ENCODE measurements at regions not wholly inside any gene's neighbourhood (a gene's known extent, or its start where the extent isn't known, plus 50 kb on each side); places are given as distances from the start of the nearest gene placed in this dataset.

- DNase-seq = no peak
These were observed 76.1 kb upstream of the TMEM33 start for GRCh38 chr4:41859087-41859486.

DNA sequence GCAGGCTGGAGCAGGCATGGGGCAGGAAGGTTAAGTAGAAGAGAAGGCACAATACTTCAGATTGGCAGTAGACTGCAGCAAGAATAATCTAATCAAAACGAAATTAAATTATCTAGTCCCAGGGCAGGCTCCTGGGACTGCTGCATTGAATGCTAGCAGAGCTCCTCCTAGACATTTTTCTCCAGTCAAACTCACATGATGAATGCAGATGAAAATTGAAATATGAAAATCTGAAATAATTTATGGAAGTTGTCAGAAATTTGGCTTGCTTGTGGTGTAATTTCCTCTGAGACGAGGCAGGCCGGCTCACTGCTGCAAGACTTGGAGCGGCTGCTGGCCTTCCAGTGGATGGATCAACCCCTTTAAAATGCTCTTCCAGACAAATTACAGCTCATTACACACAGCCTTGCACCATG is 78.0 kb upstream of the TMEM33 start:
- no peak for DNase-seq

GRCh38 chr4:41856797-41857196 is 78.4 kb upstream of the TMEM33 start:
- DNase-seq = no peak

DNA sequence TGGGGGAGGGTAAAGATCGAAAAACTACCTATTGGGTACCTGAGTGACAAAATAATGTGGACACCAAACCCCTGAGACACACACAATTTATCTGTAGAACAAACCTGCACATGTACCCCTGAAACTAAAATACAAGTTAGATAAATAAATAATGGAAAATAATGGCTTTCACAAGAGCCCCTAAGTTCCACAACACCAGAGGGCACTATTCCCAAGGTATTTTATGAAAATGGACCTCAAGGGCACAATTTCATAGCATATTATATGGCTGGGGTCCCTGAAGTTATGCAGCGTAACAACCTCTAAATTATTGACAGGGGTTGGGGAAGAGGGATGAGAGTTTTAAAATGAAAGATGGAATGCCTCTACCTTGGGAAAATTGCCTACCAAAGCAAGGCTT is 81.3 kb upstream of the TMEM33 start:
- no peak for DNase-seq

DNA sequence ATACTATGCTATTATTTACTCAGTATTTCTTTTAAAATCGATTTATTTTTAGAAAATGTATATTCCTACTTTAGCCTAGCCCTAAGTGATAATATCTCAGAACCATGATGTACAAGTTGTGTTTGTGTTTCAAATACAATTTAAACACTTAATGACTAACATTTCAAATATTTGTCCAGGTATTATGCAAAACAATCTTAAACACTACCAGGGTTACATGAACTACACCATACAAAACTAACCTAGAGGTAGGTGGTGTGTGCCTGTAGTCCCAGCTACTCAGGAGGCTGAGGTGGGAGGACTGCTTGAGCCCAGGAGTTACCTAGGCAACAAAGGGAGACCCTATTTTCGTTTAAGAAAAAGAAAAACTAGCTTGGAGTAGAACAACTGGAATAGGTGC is 83.0 kb upstream of the TMEM33 start:
- no peak for DNase-seq

DNA sequence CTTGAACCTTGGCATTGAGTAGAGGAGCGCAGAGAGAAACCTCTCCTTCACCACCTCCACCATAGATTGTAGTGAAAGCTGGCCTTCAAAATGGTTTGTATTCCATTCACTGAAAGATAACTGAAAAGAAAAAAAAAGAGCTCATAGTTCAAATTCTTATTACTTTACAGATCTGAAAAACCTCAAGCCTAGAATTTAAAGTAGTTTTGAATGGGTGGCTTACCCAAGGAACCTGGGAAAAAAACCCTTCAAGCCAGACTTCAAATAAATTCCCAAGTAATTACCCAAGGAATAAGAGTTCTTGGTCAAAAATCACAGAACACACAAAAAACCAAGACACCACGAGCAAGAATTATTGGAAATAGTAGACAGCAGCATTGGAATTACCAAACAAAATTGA is 83.6 kb upstream of the TMEM33 start:
- DNase-seq = no peak

DNA sequence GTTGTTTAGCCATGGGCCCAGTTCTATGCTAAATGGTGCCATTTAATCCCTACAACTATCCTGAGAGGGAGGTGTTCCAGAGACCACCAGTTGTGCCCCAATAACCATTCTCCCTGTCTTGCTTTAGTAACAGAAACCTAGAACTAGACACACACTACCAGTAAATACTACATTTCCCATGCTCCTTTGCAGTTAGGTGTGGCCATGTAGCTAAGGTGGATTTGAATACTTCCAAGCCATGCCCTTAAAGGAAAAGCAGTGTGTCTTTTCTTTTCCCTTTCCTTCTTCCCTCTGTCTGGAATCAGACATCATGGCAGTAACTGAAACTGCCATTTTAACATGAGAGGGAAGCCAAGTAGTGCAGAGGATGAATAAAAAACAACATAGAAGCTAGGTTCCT is 90.9 kb upstream of the TMEM33 start:
- DNase-seq = no peak

- DNase-seq = peak in 1 of 5 experiments; percentile 82
These were observed 91.7 kb upstream of the PHOX2B start for GRCh38 chr4:41839916-41840854.

GRCh38 chr4:41838590-41838989 is 90.1 kb upstream of the PHOX2B start:
- DNase-seq = no peak

- no peak for DNase-seq
These were observed 86.9 kb upstream of the PHOX2B start for GRCh38 chr4:41835321-41835995.

DNA sequence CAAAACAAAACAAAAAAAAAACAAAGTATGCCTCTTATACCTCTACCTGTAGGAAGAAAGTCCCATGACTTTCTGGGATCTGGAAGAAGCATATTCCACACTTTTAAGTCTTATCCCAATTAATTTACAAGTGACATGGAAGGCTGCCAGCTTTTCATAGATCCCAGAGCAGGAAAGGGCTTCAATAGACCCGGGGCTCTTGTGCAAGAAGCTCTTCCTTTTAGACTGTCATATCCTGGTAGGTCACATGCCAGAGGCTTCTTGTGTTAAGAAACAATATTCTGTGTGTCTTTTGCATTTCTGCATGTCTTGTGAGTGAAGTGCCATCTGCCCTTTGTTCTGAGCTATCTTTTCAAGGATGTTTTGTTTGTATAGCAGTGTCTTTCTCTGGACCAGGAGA is 84.4 kb upstream of the PHOX2B start:
- DNase-seq = no peak

GRCh38 chr4:41822325-41822724 is 73.8 kb upstream of the PHOX2B start:
- no peak for DNase-seq

DNA sequence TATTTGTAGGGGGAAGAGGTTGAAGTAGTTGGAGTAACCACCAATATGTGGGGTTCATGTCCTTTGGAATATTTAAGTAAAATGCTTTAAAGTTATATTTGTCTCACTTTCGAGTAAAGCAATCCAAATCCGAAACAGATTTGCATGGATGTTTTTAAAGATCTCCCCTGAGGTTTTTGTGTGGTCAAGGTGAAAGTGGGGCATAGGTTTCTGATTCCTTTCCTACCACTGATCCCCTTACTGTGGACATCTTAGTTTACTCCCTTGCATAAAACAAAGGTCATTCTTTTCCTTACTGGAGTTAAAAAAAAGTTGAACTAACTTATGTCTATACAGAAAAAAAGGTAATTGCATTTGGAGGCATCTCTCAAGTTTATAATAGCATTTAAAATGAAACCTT is 71.9 kb upstream of the PHOX2B start:
- no peak for DNase-seq

GRCh38 chr4:41819621-41820020 is 71.1 kb upstream of the PHOX2B start:
- no peak for DNase-seq

DNA sequence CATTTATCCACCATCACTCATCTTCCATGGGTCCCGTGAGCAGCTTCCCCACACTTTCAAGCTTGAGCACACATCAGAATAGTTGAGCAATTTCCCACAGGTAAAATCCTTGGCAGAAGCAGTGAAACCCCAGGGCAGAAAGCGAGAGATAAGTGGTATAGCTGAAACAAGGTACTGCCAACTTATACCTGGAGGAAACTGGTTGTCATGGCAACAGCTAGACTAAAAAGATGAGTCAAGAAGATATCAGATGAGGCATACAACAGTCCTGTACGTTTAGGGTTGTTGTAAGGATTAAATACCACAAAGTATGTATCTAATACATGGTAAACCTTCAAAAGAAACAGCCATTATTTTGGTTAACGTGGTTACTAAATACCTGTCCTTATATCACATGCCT is 66.9 kb upstream of the PHOX2B start:
- DNase-seq = peak in 1 of 5 experiments; percentile 23

DNA sequence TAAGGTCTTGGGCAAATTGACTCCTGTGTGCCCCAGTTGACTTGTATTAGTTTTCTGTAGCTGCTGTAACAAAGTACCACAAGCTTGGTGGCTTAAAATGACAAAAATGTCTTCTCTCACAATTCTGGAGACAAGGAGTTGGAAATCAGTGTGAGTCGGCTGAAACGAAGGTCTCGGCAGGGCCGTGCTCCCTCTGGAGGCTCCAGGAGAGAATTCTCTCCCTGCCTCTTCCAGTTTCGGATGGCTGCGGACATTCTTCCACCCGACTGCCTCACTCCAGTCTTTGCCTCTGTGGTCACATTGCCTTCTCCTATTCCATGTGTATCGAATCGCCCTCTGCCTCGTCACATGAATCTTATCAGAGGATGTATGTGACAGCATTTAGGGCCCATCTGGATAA is 66.0 kb upstream of the PHOX2B start:
- DNase-seq = no peak

DNA sequence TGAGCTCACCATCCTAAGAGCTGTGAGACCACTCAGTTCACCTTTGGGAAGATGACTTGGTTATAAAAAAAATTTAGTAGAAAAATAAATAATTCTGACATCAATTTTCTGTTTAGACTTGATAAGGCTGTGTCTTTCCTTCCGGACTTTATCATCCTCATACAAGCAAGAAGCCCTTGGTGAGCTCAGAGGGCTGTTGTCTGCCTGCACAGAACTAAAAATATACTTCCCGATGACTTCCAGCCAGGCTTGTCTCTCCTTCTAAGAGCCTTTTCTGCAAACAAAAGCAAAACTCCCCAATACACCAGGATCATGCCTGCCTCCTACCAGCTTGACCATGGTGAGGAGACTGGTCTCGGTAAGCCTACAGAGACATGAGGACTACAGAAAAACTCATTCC is 58.3 kb upstream of the PHOX2B start:
- no peak for DNase-seq

DNA sequence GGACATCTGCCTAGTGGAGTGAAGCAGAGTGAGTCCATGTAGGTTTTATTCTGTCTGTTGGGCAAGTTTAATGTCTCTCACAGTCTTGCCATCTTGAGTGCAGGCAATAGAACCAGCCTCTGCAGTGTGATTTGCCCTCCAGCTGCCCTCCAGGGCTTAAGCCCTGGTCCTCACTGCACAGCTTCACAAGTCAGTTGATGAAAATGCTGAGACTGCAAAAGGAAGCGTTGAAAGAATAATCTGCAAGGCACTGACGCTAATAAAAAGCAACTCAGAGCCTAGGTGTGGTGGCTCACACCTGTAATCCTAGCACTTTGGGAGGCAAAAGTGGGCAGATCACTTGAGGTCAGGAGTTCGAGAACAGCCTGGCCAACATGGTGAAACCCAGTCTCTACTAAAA is 54.1 kb upstream of the PHOX2B start:
- DNase-seq = no peak

DNA sequence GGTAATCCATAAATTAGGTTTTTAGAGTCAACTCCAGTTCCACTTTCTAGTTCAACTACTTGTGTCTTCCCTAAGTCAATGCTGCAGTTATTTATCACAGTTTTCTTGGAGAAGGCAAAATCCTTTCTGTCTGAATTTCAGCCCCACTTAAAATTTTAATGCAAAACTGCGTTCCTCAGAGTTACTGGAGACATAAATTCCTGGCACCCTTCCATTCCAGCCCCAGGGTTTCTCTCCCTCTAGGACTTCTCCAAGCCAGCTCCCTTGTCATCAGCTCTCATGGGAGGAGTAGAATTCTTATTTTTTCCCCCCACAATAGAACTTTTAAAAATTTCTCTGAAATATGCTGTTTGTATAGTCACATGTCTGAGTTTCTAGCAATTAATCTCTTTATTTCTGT is 50.6 kb upstream of the PHOX2B start:
- DNase-seq = no peak

Measured in T-helper 2 cell (primary cell).